ENCODE measurements at regions not wholly inside any gene's neighbourhood (a gene's known extent, or its start where the extent isn't known, plus 50 kb on each side); places are given as distances from the start of the nearest gene placed in this dataset.

- BruUV-seq (replicated peaks) = no TSS peak
- no peak for FAIRE-seq
- Histone ChIP-seq H3K36me3 (ENCODE audit: control insufficient read depth in 2 of 2, insufficient read depth in 2 of 2, low read length in 1 of 2) (no peaks in the 10 kb centered on the region), H2AFZ (ENCODE audit: control insufficient read depth, low read depth, low read length) (no peak overlapping the region; the same call in 1 of the 2 replicates), H3K4me3 (no peak overlapping the region), H3K27ac (ENCODE audit: control insufficient read depth, insufficient read depth) (no peak overlapping the region), H3K79me2 (ENCODE audit: control insufficient read depth, insufficient read depth, low read length) (no peaks in the 10 kb centered on the region), H3K4me2 (ENCODE audit: control insufficient read depth, insufficient read depth) (no peak overlapping the region), H3K9ac (ENCODE audit: control insufficient read depth, insufficient read depth, low read length) (no peak overlapping the region), H3K9me3 (replicated peaks; ENCODE audit: control insufficient read depth, insufficient read depth, low read length) (no peaks in the 10 kb centered on the region), H3K4me1 (ENCODE audit: control insufficient read depth, insufficient read depth, low read length) (no peaks in the 10 kb centered on the region), H3K27me3 (replicated peaks in 1 of 2; ENCODE audit: control insufficient read depth in 2 of 2, insufficient read depth in 2 of 2, low read length in 1 of 2) (no peaks in the 10 kb centered on the region), H4K20me1 (ENCODE audit: control insufficient read depth, insufficient read depth) (no peaks in the 10 kb centered on the region)
- peak; percentile 78 for DNase-seq (ENCODE audit: low read depth, low spot score)
- SMC1A ChIA-PET (ENCODE audit: uncharacterized antibody, unreplicated experiment) = no interaction called here
- POLR2A ChIA-PET = no interaction called here
- intact Hi-C loops (cut with micrococcal nuclease; ENCODE audit: unreplicated experiment) = loop anchor here (2.0 kb wide), 1 partner anchor 32 kb away; no protein-coding TSS in a partner anchor
- RAD21 ChIA-PET (ENCODE audit: unreplicated experiment) = interaction anchor here (1.0 kb wide), 1 partner anchor 31 kb away, joined by 3 read pairs; no protein-coding TSS in a partner anchor
- in situ Hi-C loops (cut with MboI) = no loop called here
- CTCF ChIA-PET = interaction anchor here (1.0 to 1.4 kb wide), 2 partner anchors 25 to 357 kb away, joined by 3 read pairs; no protein-coding TSS in a partner anchor
- 16% methylated on average over 7 of the region's 7 CpGs for WGBS (ENCODE audit: insufficient coverage, insufficient replicate concordance, low lambda C conversion rate, missing lambda C conversion rate)
- ATAC-seq = peak; percentile 96
- TF ChIP-seq KLF5 (IDR thresholded peaks at IDR 0.05; ENCODE audit: partially characterized antibody) = no peak
- no peak for TF ChIP-seq TCF3 (IDR thresholded peaks at IDR 0.05; ENCODE audit: borderline replicate concordance, insufficient read depth, low read depth, low read length)
- peak; percentile 65; the same call in 1 of the 2 replicates for TF ChIP-seq ATF7 (IDR thresholded peaks at IDR 0.05; ENCODE audit: low read depth)
- no peak for TF ChIP-seq CBFB (IDR thresholded peaks at IDR 0.05; ENCODE audit: low read depth)
- TF ChIP-seq TAF1 (IDR thresholded peaks at IDR 0.05; ENCODE audit: borderline replicate concordance, low read depth, low read length) = no peak
- no peak for TF ChIP-seq REST (IDR thresholded peaks at IDR 0.05; ENCODE audit: low read depth, low read length)
- TF ChIP-seq JUNB (IDR thresholded peaks at IDR 0.05) = peak; percentile 50
- peak; percentile 78 for TF ChIP-seq EED (IDR thresholded peaks at IDR 0.05; ENCODE audit: low read depth)
- TF ChIP-seq CUX1 (IDR thresholded peaks at IDR 0.05; ENCODE audit: insufficient replicate concordance, low read depth, low read length) = no peak
- TF ChIP-seq NFYB (IDR thresholded peaks at IDR 0.05; ENCODE audit: insufficient read depth, low read depth, low read length) = no peak
- TF ChIP-seq SUZ12 (IDR thresholded peaks at IDR 0.05; ENCODE audit: unreplicated experiment) = no peak
- no peak for TF ChIP-seq GATAD2B (conservative IDR thresholded peaks at IDR 0.05; ENCODE audit: low read depth)
- no peak for TF ChIP-seq HDAC6 (IDR thresholded peaks at IDR 0.05; ENCODE audit: unreplicated experiment)
- TF ChIP-seq YBX1 (IDR thresholded peaks at IDR 0.05) = no peak
These were observed 50.7 kb upstream of the VLDLR start for GRCh38 chr9:2570615-2571479.
